NCI-H2227 (cell line): ENCODE measurements at regions not wholly inside any gene's neighbourhood (a gene's known extent, or its start where the extent isn't known, plus 50 kb on each side); places are given as distances from the start of the nearest gene placed in this dataset.

Experiments used
- DNase-seq: peaks from one replicate; lab custom pipeline; 2025; ENCODE audit not compliant: unreplicated experiment; lab: John Stamatoyannopoulos, UW

DNA sequence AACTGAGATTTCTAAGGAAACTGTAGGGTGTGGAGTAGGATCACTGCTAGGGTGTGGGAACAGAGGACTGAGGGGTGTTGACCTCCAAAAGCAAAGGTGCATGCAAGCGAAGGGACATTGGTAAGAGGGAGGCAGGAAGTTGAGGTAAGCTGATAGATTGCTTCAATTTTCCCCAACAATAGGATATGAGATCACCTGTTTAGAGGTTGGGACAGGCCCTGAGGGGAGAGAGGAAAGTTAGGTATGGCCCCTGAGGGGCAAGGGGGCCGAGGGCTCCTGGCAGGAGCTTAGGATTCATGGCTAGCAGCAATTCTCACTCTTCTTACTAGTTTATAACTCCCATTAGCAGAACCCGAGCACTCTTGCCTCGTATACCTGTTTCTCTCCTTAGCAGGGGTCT is 106.8 kb upstream of the RPS6KA2 start:
- DNase-seq, result no peak

DNA sequence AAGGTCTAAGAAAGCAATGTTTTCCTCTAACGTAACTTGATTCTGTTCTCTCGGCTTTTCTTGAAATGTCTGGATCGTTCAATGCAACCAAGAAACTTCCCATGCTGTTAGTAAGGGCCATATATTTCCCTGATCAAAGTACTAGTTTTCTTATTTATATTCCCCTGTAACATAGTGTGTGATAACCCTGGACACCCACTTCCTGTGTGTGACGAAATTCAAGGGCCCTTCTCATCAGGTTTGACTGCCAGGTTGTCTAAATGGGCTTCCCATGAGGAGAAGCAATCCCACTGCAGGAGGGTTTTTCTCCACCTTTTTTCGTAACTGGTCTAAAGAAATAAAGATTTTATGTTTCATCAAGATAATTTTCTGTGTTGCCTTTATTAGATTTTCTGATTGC is 102.6 kb upstream of the RPS6KA2 start:
- DNase-seq, result no peak

GRCh38 chr6:166728884-166729530 is 102.0 kb upstream of the RPS6KA2 start:
- no peak for DNase-seq

DNA sequence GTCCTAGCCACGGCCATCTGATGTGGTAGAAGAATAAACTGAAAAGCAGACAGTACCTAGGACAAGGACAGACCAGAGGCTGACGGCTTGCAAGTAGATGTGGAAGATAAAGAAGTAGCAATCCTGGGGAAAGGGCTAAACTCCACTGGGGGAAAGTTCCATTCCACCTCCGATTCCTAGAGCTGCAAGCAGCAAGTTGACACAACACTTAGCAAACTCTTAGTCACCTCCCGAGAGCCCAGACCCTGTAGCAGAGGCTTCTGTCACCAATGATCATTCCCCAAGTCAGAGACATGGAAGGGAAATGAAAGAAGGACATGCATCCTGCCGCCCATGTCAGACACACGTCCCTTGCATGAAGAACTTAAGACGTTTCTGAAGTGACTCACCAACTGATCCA is 99.2 kb upstream of the RPS6KA2 start:
- DNase-seq, result no peak

GRCh38 chr6:166725571-166725970 is 98.5 kb upstream of the RPS6KA2 start:
- no peak for DNase-seq

DNA sequence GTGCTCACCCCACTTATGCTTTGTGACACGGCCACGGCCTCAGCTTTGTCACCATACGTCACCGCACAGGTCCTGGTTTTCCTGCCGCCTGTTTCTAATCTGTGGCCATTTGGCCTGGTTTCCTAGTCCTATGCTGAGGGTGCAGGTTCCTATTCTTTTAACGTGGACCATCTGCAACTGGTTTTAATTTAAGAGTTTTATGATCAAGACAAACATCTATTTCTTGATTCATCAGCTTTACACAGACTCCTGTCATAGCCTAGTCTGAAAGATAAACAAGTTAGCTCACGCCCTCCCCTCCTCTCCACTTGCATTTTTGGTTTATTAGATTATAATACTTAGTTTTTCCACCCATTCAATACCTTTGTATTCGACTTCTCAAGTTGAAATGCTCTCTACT is 97.5 kb upstream of the RPS6KA2 start:
- no peak for DNase-seq

GRCh38 chr6:166722785-166723184 is 95.7 kb upstream of the RPS6KA2 start:
- DNase-seq, result no peak

DNA sequence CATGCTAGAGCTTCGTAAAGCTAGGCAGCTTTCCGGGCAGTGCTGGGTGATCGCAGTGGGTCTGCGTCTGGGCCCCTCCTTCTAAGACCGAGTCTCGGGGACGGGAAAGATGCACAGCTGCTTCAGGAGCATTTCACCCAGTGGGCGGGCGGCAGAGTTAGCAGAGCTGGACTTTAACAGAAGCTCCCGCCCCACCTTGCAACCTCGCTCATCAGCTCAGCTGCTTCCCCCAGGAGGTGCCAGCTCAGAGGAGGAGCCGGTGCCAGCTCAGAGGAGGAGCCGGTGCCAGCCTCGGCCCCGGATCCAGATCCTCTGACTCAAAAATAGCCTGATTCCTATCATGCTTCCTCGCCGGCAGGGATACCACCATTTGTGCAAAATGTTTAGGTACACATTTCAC is 94.5 kb upstream of the RPS6KA2 start:
- DNase-seq, result no peak

- no peak for DNase-seq
Measured at GRCh38 chr6:166720856-166721255, 93.8 kb upstream of the RPS6KA2 start.

GRCh38 chr6:166719019-166719418 is 92.0 kb upstream of the RPS6KA2 start:
- DNase-seq, result no peak

- no peak for DNase-seq
Measured at GRCh38 chr6:166718516-166718915, 91.5 kb upstream of the RPS6KA2 start.

GRCh38 chr6:166716910-166717617 is 90.0 kb upstream of the RPS6KA2 start:
- DNase-seq, result no peak

DNA sequence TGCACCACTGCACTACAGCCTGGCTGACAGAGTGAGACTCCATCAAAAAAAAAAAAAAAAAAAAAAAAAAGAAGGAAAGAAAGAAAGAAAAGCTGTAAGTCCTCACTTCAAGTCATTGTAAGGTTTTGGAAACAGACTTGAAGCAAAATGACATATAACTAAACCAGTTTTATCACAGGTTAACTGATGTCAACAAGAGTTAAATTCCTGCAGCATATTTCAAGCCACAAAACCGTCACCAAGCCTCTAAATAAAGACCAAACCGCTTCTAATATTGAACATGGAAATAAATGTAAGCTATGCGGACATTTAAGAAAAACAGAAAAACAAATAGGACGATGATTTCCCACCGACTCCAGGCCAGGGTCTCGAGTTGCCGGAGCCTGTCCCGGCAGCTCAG is 88.9 kb upstream of the RPS6KA2 start:
- DNase-seq, result no peak

DNA sequence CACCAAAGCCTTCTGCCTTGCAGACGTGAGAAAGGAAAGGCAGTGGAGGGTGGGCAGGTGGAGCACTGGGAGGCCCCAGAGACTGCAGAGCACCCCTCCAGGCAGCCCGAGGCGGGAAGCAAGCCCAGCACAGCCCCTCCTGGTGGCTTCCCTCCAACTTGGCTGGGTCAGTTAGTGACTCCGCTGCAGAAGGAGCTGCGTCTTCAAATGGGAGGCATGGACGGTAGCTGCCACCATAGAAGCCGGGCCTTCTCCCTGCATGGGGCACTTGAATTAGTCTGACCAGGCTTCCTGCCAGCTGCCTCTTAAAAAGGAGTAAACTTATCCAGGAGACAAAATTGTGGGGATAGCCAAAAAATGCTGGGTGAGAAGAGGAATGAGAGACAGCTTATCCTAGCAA is 88.0 kb upstream of the RPS6KA2 start:
- no peak for DNase-seq

DNA sequence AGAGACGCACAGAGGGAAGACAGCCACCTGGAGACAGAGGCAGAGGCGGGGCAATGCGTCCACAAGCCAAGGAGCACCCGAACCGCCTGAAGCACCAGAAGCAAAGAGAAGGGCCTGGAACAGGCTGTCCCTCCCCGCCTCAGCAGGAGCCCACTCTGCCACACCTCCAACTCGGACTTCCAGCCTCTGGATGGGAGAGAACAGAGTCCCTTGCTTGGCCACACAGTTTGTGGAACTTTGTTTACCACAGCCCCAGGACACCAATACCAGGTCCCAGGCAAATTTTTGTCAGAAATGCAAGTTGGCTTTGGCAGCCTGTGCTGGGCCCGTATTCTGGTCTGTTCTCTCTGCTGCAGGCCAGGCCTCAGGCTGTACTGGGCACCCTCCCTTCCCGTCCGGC is 87.5 kb upstream of the RPS6KA2 start:
- no peak for DNase-seq

GRCh38 chr6:166714187-166714510 is 87.1 kb upstream of the RPS6KA2 start:
- no peak for DNase-seq

GRCh38 chr6:166713434-166714186 is 86.6 kb upstream of the RPS6KA2 start:
- no peak for DNase-seq

DNA sequence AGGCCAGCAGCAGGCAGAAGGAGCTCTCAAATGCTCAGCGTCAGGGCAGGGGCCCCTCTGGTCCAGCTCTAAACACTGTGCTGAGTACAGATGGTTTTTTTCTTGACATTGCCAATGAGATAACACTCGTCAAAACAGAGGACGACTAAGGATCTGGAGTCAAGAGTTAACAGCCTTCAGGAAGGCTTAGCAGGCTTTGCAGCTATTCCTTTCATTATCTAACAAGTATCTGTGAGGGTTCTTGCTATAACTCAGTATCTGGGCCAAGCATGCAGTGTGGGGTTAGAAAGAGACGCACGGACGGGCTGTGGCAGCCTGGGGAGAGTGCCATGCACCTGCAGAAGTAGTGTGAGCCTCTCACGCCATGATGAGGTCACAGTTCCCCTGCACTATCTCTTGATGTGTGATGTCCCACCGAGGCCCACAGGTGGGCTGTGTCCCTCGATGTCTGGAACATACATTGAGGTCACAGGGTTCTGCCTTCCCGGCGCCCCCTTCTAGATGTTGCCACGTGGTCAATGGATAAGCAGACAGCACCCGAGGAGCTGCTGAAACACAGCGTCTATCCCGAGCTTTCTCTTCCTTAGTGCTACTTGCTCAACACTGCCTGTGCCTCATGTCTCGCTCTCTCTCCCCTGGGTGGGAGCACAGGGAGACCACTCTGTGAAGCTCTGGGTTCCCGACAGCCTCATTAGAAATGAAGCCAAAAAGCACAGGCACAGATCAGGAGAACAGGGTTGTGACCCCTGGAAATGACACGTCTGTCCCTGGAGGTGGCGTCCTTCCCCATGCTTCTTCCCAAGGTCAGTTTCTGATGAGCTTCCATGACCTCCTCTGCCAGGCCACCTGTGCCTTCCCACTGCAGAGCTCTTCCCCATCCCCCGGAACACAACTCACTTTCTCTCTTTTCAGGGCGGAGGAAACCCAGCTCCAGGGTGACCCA is 85.5 kb upstream of the RPS6KA2 start:
- DNase-seq, result no peak

DNA sequence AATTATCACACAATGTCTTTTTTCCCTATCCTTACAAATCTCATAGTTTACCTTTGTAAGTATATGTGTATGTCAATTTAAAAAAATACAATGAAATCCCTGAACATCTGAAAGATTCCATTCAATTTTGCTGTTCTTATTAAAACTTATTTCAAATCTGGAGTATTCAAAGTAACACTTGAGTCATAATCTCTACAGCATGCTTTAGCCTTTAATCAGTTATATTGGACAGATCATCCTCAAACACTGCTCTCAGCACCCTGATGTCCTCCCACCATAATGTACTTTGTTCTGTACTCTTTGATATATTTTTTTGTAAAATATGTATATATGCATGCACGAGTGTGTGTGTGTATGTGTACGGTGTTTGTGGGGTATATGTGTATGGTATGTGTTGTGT is 83.0 kb upstream of the RPS6KA2 start:
- DNase-seq, result no peak

DNA sequence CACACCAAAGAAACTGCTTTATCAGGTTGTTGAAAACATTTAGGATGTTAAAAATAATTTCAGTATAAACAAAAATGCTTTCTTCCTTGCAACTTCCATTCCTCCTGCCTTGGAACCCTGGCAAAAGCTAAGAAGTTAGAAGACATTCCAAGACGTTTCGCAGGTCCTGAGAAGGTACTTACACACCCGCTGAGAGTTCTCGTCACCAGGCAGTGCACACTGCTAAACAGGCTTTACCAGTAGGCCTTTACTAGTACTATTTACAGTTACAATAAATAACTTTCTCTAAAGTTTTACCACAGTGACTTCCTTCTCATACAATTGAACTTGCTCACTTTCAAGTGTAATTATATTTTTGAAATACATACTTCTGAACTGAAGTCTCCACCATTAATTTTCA is 81.4 kb upstream of the RPS6KA2 start:
- DNase-seq, result no peak

DNA sequence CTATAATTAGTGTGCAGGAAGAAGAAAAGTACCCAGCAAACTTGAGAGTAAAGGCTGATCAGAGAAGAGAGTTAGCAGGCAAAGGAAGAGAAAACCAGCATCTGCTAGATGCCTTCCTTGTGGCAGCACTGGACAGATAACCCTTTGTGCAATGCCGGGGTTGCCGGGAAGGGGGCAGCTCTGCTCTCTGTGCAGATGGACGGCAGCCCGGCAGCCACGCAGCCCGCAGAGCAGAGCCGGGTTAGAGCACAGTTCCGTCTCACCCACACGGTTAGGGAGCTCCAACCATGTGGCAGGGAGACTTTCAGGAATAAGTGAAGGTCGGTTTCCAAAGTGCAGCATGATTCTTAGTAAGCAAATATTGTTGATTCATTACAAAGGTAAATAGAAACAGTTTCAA is 80.0 kb upstream of the RPS6KA2 start:
- no peak for DNase-seq
